CD8-positive, alpha-beta memory T cell (primary cell): ENCODE measurements at regions not wholly inside any gene's neighbourhood (a gene's known extent, or its start where the extent isn't known, plus 50 kb on each side); places are given as distances from the start of the nearest gene placed in this dataset.

Experiments used
- CTCF ChIA-PET: fragments of 350-600 bp; sonication (Branson Sonifier 250); formaldehyde crosslinking; loops from one replicate; lab custom pipeline; 2021; ENCODE audit warnings: antibody characterized with exemption; lab: Charles Lee
- POLR2A ChIA-PET: fragments of 350-600 bp; sonication (Branson Sonifier 250); formaldehyde crosslinking; loops from one replicate; lab custom pipeline; 2021; ENCODE audit warnings: antibody characterized with exemption; lab: Charles Lee
- DNase-seq, 5 donors: peaks; one replicate each; pipeline versions ENCODE4 v3.0.0 to v3.0.0-alpha.2; 2020 to 2022; ENCODE audit warnings: mixed read lengths in 1 of 5
- H3K27ac ChIP-seq: one replicate; pipeline ENCODE4 v1.7.0; 2013; ENCODE audit warnings: low read depth, mild to moderate bottlenecking, low read length, moderate library complexity
- H3K27me3 ChIP-seq: 2 replicates; pipeline ENCODE4 v1.7.0; 2013; ENCODE audit warnings: low read length, mild to moderate bottlenecking; ENCODE audit not compliant: insufficient read depth, poor library complexity, severe bottlenecking
- H3K36me3 ChIP-seq: 2 replicates; pipeline ENCODE4 v1.7.0; 2013; ENCODE audit warnings: mild to moderate bottlenecking, low read length, moderate library complexity; ENCODE audit not compliant: insufficient read depth
- H3K4me1 ChIP-seq: 2 replicates; pipeline ENCODE4 v1.7.0; 2013; ENCODE audit warnings: mild to moderate bottlenecking, low read length, moderate library complexity; ENCODE audit not compliant: insufficient read depth
- H3K4me3 ChIP-seq: 2 replicates; pipeline ENCODE4 v1.7.0; 2013; ENCODE audit warnings: mild to moderate bottlenecking, low read length
- H3K9me3 ChIP-seq: 2 replicates; pipeline ENCODE4 v1.7.0; 2013; ENCODE audit warnings: mild to moderate bottlenecking, low read length
- H3K27ac Mint-ChIP-seq, 8 donors: one replicate each; pipeline ENCODE4 v1.8.0; 2020 to 2021; ENCODE audit warnings: mixed read lengths in 8 of 8, mild to moderate bottlenecking in 6 of 8, inconsistent platforms in 3 of 8, moderate library complexity in 3 of 8
- H3K27me3 Mint-ChIP-seq, 2 donors: one replicate each; pipeline ENCODE4 v1.8.0; 2020 to 2021; ENCODE audit warnings: mixed read lengths in 2 of 2, mild to moderate bottlenecking in 1 of 2, moderate library complexity in 1 of 2
- H3K36me3 Mint-ChIP-seq, 3 donors: one replicate each; pipeline ENCODE4 v1.8.0; 2020 to 2021; ENCODE audit warnings: mixed read lengths in 3 of 3, inconsistent platforms in 1 of 3, mild to moderate bottlenecking in 1 of 3
- H3K4me1 Mint-ChIP-seq, 3 donors: one replicate each; pipeline ENCODE4 v1.8.0; 2020 to 2021; ENCODE audit warnings: mixed read lengths in 3 of 3, inconsistent platforms in 1 of 3, mild to moderate bottlenecking in 1 of 3
- H3K4me3 Mint-ChIP-seq, 7 donors: one replicate each; pipeline ENCODE4 v1.8.0; 2020 to 2021; ENCODE audit warnings: mixed read lengths in 7 of 7, mild to moderate bottlenecking in 6 of 7, moderate library complexity in 4 of 7, inconsistent platforms in 2 of 7
- H3K9me3 Mint-ChIP-seq, 5 donors: one replicate each; pipeline ENCODE4 v1.8.0; 2020 to 2022; ENCODE audit warnings: mixed read lengths in 5 of 5, mild to moderate bottlenecking in 3 of 5, moderate library complexity in 2 of 5, inconsistent platforms in 1 of 5

DNA sequence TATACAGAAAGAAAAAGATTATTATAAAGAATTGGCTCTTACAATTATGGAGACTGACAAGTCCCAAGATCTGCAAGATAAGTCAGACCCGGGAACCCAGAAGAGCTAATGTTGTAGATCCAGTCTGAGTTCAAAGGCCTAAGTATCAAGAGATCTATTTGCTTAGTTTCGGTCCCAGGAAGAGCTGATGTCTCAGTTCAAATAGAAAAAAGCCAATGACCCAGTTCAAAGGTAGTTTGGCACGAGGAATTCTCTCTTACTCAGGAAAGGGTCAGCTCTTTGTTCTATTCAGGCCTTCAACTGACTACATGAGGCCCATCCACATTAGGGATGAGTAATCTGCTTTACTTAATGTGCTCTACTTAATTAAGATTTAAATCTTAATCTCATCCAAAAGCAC, 128.3 kb upstream of the PLCXD3 start:
- Histone ChIP-seq H3K36me3 (no peaks in the 10 kb centered on the region), H3K4me1 (no peaks in the 10 kb centered on the region), H3K27ac (no peak overlapping the region), H3K9me3 (no peaks in the 10 kb centered on the region), H3K4me3 (no peak overlapping the region), H3K27me3 (no peaks in the 10 kb centered on the region)
- Mint-ChIP-seq H3K27ac (no peak overlapping the region), H3K9me3 (peaks cover 0 to 3% (median 0%) of the 10 kb centered on the region in 5 donors), H3K4me3 (no peak overlapping the region), H3K36me3 (no peaks in the 10 kb centered on the region), H3K27me3 (no peaks in the 10 kb centered on the region), H3K4me1 (no peaks in the 10 kb centered on the region)
- CTCF ChIA-PET: no interaction called here
- POLR2A ChIA-PET: no interaction called here
- DNase-seq: no peak

DNA sequence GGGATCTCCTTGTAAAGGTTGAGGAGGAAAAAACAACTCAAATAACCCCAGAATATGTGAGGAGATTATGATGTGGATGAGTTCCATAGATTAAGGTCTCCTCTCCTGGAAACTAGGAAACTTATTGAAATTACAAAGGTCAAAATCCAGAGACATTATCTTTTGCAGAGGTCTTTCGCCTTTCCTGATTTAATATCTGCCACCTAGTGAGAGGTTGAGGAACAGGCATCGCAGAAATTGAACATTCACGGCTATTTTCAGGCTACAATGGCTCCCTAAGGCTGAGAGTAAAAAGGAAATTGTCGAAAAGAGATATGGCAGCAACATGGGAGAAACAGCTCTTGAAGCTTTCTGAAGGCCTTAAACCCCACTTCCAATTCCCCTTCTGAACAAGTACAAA, 127.5 kb upstream of the PLCXD3 start:
- Histone ChIP-seq H3K4me3 (no peak overlapping the region), H3K27ac (no peak overlapping the region), H3K9me3 (no peaks in the 10 kb centered on the region), H3K27me3 (no peaks in the 10 kb centered on the region), H3K4me1 (no peaks in the 10 kb centered on the region), H3K36me3 (no peaks in the 10 kb centered on the region)
- no peak overlapping the region for H3K27ac Mint-ChIP-seq
- H3K4me1 Mint-ChIP-seq: no peaks in the 10 kb centered on the region
- DNase-seq: no peak
- H3K4me3 Mint-ChIP-seq: no peak overlapping the region
- peaks cover 0 to 2% (median 0%) of the 10 kb centered on the region in 5 donors for H3K9me3 Mint-ChIP-seq
- CTCF ChIA-PET: no interaction called here
- H3K27me3 Mint-ChIP-seq: no peaks in the 10 kb centered on the region
- POLR2A ChIA-PET: no interaction called here
- no peaks in the 10 kb centered on the region for H3K36me3 Mint-ChIP-seq

DNA sequence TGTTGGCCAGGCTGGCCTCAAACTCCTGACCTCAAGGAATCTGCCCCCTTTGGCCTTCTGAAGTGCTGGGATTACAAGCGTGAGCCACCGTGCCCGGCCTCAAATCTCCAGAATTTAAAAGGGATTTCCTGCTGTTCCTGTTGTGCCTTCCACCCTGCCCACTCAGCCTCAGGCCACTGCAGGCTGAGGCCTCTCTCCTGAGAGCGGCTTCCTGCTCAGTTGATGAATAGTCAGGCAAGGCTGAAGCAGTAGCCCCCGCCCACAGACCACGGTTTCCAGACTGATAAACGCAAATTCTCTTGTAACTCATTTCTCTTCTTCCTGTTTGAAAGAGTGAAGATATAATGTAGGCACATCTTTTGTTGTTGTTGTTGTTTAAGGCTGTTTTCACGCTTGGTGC, 127.0 kb upstream of the PLCXD3 start:
- Histone ChIP-seq H3K27me3 (no peaks in the 10 kb centered on the region), H3K4me3 (no peak overlapping the region), H3K36me3 (no peaks in the 10 kb centered on the region), H3K9me3 (no peaks in the 10 kb centered on the region), H3K27ac (no peak overlapping the region), H3K4me1 (no peaks in the 10 kb centered on the region)
- no peak overlapping the region for H3K4me3 Mint-ChIP-seq
- H3K4me1 Mint-ChIP-seq: no peaks in the 10 kb centered on the region
- ChIA-PET CTCF (no interaction called here), POLR2A (no interaction called here)
- H3K9me3 Mint-ChIP-seq: peaks cover 0 to 2% (median 0%) of the 10 kb centered on the region in 5 donors
- no peak for DNase-seq
- H3K36me3 Mint-ChIP-seq: no peaks in the 10 kb centered on the region
- H3K27me3 Mint-ChIP-seq: no peaks in the 10 kb centered on the region
- H3K27ac Mint-ChIP-seq: no peak overlapping the region

DNA sequence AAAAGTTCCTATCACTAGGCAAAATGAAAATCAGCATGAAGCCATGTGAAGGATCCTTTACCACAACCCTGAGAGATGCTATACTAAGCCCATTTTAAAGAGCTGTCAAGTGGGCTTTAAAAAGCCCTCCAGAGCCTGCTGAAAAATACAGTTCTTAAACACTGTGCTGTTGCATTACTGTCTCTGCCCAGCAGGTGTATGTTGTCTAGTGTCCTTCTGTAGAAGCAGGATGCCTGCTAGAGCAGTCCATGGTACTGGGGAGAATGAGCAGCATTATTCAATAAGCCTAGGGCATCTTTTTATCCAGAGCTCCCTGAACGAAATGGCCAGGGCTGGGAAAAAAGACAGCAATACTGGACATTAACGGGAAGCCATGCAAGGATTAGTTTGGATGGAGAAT, 126.2 kb upstream of the PLCXD3 start:
- peaks cover 0 to 2% (median 0%) of the 10 kb centered on the region in 5 donors for H3K9me3 Mint-ChIP-seq
- no peaks in the 10 kb centered on the region for H3K4me1 ChIP-seq
- H3K27ac Mint-ChIP-seq: no peak overlapping the region
- H3K36me3 ChIP-seq: no peaks in the 10 kb centered on the region
- H3K4me3 Mint-ChIP-seq: no peak overlapping the region
- CTCF ChIA-PET: no interaction called here
- no peaks in the 10 kb centered on the region for H3K27me3 Mint-ChIP-seq
- no peaks in the 10 kb centered on the region for H3K36me3 Mint-ChIP-seq
- H3K27me3 ChIP-seq: no peaks in the 10 kb centered on the region
- POLR2A ChIA-PET: no interaction called here
- H3K4me1 Mint-ChIP-seq: no peaks in the 10 kb centered on the region
- no peaks in the 10 kb centered on the region for H3K9me3 ChIP-seq
- H3K27ac ChIP-seq: no peak overlapping the region
- no peak for DNase-seq
- no peak overlapping the region for H3K4me3 ChIP-seq

DNA sequence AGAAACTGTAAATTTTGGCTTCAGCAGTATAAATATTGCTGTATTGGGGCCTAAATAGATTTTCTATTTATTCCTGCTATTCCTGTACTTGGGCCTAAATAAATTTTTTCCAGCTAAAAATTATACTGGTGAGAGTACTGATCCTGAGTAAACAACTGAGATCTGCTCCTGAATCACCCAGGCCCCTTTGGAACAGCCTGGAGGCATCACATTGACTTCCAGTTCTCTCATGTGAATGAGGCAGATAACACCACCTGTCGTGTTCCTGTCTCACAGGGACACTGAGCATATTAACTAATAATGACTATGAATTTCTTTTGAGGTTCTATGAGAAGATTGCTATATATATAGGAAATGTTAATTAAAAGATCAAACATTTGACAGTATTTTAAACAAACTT, 119.5 kb upstream of the PLCXD3 start:
- peaks cover 0 to 2% (median 0%) of the 10 kb centered on the region in 5 donors for H3K9me3 Mint-ChIP-seq

DNA sequence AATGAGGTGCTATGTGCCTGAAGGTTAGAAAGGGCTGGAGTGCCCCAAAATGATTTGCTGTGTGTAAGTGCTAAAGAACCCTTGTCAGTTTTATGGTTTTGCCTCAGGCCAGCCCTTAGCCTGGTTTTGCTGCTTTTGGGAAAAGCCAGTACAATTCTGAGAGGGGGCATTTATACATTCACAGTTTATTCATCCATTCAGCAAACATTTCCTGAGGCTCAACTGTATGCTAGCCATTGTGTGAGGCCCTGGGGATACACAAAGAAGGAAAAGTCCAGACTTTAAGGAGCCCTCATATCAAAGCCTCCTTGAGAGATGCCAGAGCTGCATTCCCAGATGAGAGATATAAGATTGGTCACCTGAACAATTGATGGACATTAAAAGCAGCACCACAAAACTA, 115.2 kb upstream of the PLCXD3 start:
- no peak overlapping the region for H3K4me3 ChIP-seq
- Mint-ChIP-seq H3K27me3 (peaks cover 1 to 3% of the 10 kb centered on the region in 2 donors), H3K9me3 (peaks cover 0 to 3% (median 0%) of the 10 kb centered on the region in 5 donors), H3K27ac (no peak overlapping the region), H3K36me3 (no peaks in the 10 kb centered on the region), H3K4me1 (no peaks in the 10 kb centered on the region), H3K4me3 (no peak overlapping the region)
- H3K27ac ChIP-seq: no peak overlapping the region
- no peaks in the 10 kb centered on the region for H3K4me1 ChIP-seq
- CTCF ChIA-PET: no interaction called here
- H3K27me3 ChIP-seq: no peaks in the 10 kb centered on the region
- H3K36me3 ChIP-seq: no peaks in the 10 kb centered on the region
- POLR2A ChIA-PET: no interaction called here
- no peaks in the 10 kb centered on the region for H3K9me3 ChIP-seq
- DNase-seq: no peak

More for the DNA sequence above, 119.5 kb upstream of the PLCXD3 start:
- Histone ChIP-seq H3K36me3 (no peaks in the 10 kb centered on the region), H3K9me3 (no peaks in the 10 kb centered on the region), H3K27me3 (no peaks in the 10 kb centered on the region), H3K27ac (no peak overlapping the region), H3K4me3 (no peak overlapping the region), H3K4me1 (no peaks in the 10 kb centered on the region)
- POLR2A ChIA-PET: no interaction called here
- CTCF ChIA-PET: no interaction called here
- no peak for DNase-seq
- Mint-ChIP-seq H3K27me3 (peaks cover 0 to 1% of the 10 kb centered on the region in 2 donors), H3K27ac (no peak overlapping the region), H3K4me3 (no peak overlapping the region), H3K4me1 (no peaks in the 10 kb centered on the region), H3K36me3 (no peaks in the 10 kb centered on the region)

DNA sequence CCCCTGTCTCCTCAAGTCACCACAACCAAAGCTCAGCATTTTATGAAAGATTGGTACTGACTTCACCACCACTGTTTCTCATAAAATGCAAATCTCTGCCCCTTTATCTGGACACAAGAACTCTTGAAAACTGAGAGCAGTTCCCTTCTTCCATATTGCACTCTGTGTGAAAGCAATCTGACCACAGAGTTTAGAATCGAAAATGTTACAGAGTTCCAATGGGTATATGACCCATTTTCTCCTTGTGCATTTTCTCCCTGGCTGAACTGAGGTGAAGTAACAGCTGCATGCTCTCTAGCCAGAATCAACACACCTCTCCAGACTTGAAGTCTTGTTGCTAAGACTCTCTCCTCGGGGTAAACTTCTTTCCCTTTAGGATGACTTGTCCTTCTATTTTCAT, 111.0 kb upstream of the PLCXD3 start:
- H3K27me3 ChIP-seq: no peaks in the 10 kb centered on the region
- Mint-ChIP-seq H3K36me3 (no peaks in the 10 kb centered on the region), H3K27me3 (peaks cover 1 to 3% of the 10 kb centered on the region in 2 donors), H3K4me3 (no peak overlapping the region), H3K27ac (no peak overlapping the region), H3K4me1 (no peaks in the 10 kb centered on the region), H3K9me3 (peaks cover 0 to 2% (median 0%) of the 10 kb centered on the region in 5 donors)
- H3K27ac ChIP-seq: no peak overlapping the region
- CTCF ChIA-PET: no interaction called here
- H3K9me3 ChIP-seq: no peaks in the 10 kb centered on the region
- DNase-seq: no peak
- no peak overlapping the region for H3K4me3 ChIP-seq
- POLR2A ChIA-PET: no interaction called here
- H3K4me1 ChIP-seq: no peaks in the 10 kb centered on the region
- H3K36me3 ChIP-seq: no peaks in the 10 kb centered on the region

DNA sequence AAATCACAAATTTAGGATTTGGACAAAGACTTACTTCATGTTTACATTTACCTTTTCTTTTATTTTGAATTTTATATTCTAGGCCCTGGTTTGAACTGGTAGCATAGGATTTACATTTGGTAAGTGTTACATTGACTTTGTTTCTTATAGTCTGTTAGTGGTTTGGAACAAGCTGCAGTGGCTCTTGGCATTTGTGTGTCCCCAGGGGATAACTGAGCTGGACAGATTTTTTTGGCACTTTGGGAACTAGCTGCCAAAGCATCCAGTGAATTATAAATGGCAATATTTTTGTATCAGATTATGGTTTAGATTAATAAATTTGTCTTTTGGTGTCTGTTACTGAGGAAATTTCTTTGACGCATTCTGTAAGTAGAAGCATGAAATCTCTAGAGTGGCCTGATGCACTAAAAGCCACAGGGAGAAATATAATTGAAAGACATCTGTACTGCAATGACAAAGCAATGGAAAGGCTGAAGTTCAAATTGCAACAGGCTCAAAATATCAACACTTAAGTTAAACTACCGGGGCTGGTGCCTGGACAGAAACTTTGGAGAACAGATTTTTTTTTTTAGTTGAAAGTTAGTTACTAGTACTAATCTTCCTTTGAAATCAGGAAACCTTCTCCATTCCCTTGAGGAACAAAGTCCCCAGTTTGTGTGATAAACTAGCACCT, 107.6 kb upstream of the PLCXD3 start:
- Mint-ChIP-seq H3K4me1 (no peaks in the 10 kb centered on the region), H3K36me3 (no peaks in the 10 kb centered on the region), H3K4me3 (no peak overlapping the region), H3K27me3 (peaks cover 1 to 3% of the 10 kb centered on the region in 2 donors), H3K27ac (no peak overlapping the region), H3K9me3 (no peaks in the 10 kb centered on the region)
- ChIA-PET CTCF (no interaction called here), POLR2A (no interaction called here)
- DNase-seq: no peak
- Histone ChIP-seq H3K36me3 (no peaks in the 10 kb centered on the region), H3K27me3 (no peaks in the 10 kb centered on the region), H3K4me3 (no peak overlapping the region), H3K4me1 (no peaks in the 10 kb centered on the region), H3K9me3 (no peaks in the 10 kb centered on the region), H3K27ac (no peak overlapping the region)
